ENCODE measurements at regions not wholly inside any gene's neighbourhood (a gene's known extent, or its start where the extent isn't known, plus 50 kb on each side); places are given as distances from the start of the nearest gene placed in this dataset.

DNA sequence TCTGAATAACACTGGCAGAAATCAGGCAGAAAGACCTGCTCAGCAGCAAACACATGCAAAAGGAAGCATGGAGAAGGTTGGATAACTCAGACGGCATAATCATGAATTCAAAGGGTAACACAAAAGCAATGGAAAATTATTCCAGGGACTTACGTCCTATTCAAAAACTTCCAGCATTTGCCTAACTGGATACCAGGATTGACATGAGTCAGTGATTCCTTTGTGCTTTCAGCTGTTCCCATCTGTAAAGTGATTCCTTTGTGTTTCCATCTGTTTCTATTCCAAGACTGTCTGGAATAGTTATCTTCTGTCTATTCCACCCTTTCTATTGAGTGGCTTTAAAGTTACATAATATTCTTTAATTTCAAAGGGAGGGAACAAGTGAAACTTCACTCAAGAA lies 1361.7 kb upstream of the CDH9 start:
- Histone ChIP-seq H2AFZ (ENCODE audit: low read length) (no peak overlapping the region), H3K4me2 (ENCODE audit: insufficient read depth in 1 of 2, low read depth in 2 of 2, low read length in 2 of 2) (no peak overlapping the region), H3K4ac (replicated peaks; ENCODE audit: insufficient read length, low read depth, low read length) (no peak overlapping the region), H3K14ac (ENCODE audit: insufficient read length) (no peak overlapping the region), H3K27ac (ENCODE audit: low read depth, low read length) (no peak overlapping the region), H3K27me3 (replicated peaks in 1 of 4; ENCODE audit: control insufficient read depth in 3 of 4, extremely low read depth in 1 of 4, insufficient read depth in 3 of 4, low read length in 3 of 4) (no peaks in the 10 kb centered on the region), H4K8ac (ENCODE audit: extremely low read depth, insufficient read depth, low read length) (no peak overlapping the region), H3K23me2 (ENCODE audit: low read depth, low read length) (no peaks in the 10 kb centered on the region), H3K9ac (replicated peaks in 1 of 4; ENCODE audit: extremely low read depth in 1 of 4, low read depth in 3 of 4, low read length in 3 of 4) (no peak overlapping the region), H2BK120ac (replicated peaks; ENCODE audit: low read depth, low read length) (no peak overlapping the region), H3K79me2 (ENCODE audit: control insufficient read depth in 1 of 2, insufficient read depth in 2 of 2, low read length in 2 of 2) (no peaks in the 10 kb centered on the region), H3K79me1 (ENCODE audit: low read depth, low read length) (no peaks in the 10 kb centered on the region), H2BK12ac (ENCODE audit: low read depth, low read length) (no peak overlapping the region), H2BK20ac (ENCODE audit: low read length) (no peak overlapping the region), H2BK15ac (ENCODE audit: low read length) (0 out of 2 replicates have a peak overlapping the region, but pooled peaks have one; percentile 53), H4K20me1 (replicated peaks in 1 of 2; ENCODE audit: control insufficient read depth in 1 of 2, insufficient read depth in 2 of 2, low read length in 2 of 2) (no peaks in the 10 kb centered on the region), H2AK5ac (ENCODE audit: low read depth, low read length) (no peak overlapping the region), H3K18ac (ENCODE audit: extremely low read depth, low read length) (no peak overlapping the region), H3K4me1 (replicated peaks in 1 of 4; ENCODE audit: control insufficient read depth in 3 of 4, insufficient read depth in 4 of 4, low read length in 3 of 4) (peaks cover 0 to 7% (median 4%) of the 10 kb centered on the region in 4 experiments; a peak in 3 of 7 replicates), H3K56ac (replicated peaks; ENCODE audit: insufficient read length, low read depth, low read length) (no peak overlapping the region), H3K4me3 (ENCODE audit: extremely low read depth in 1 of 4, insufficient read depth in 2 of 4, low read depth in 3 of 4, low read length in 4 of 4) (no peak overlapping the region), H4K91ac (replicated peaks; ENCODE audit: insufficient read length, low read length) (no peak overlapping the region), H2BK5ac (ENCODE audit: low read depth, low read length) (no peak overlapping the region), H3K9me3 (ENCODE audit: insufficient read depth in 2 of 2, low read depth in 1 of 2, low read length in 1 of 2) (no peaks in the 10 kb centered on the region), H3K23ac (ENCODE audit: insufficient read length) (no peak overlapping the region), H4K5ac (ENCODE audit: insufficient read length, low read depth, low read length) (no peak overlapping the region), H3K36me3 (ENCODE audit: control insufficient read depth in 2 of 4, insufficient read depth in 4 of 4, low read length in 3 of 4) (no peaks in the 10 kb centered on the region)
- ChIA-PET POLR2A (ENCODE audit: partially characterized antibody) (no interaction called here), CTCF (ENCODE audit: partially characterized antibody) (no interaction called here)
- 88% methylated on average over 2 of the region's 2 CpGs; no CpG with 5 or more reads in 1 of the 2 experiments for WGBS, 2 experiments (ENCODE audit: extremely low coverage in 1 of 2, insufficient coverage in 1 of 2, insufficient read length in 1 of 2, insufficient replicate concordance in 2 of 2, low coverage in 1 of 2, low lambda C conversion rate in 2 of 2, missing lambda C conversion rate in 1 of 2)
- DNase-seq (ENCODE audit: low read depth in 1 of 2, low spot score in 2 of 2): no peak
- FAIRE-seq: no peak
- TF ChIP-seq EGR1 (IDR thresholded peaks at IDR 0.05; ENCODE audit: borderline replicate concordance, low read depth, low read length) (no peak), TAF7 (optimal IDR thresholded peaks at IDR 0.05; ENCODE audit: borderline replicate concordance, low read depth, low read length) (no peak)

Measured in H1 (cell line).